ENCODE measurements at regions not wholly inside any gene's neighbourhood (a gene's known extent, or its start where the extent isn't known, plus 50 kb on each side); places are given as distances from the start of the nearest gene placed in this dataset.

- H2BK12ac ChIP-seq (ENCODE audit: low read depth, low read length): no peak overlapping the region
- no peak overlapping the region for H3K9ac ChIP-seq (replicated peaks in 1 of 4; ENCODE audit: extremely low read depth in 1 of 4, low read depth in 3 of 4, low read length in 3 of 4)
- no peak overlapping the region for H3K27ac ChIP-seq (ENCODE audit: low read depth, low read length)
- H4K20me1 ChIP-seq (replicated peaks in 1 of 2; ENCODE audit: control insufficient read depth in 1 of 2, insufficient read depth in 2 of 2, low read length in 2 of 2): no peaks in the 10 kb centered on the region
- no peaks in the 10 kb centered on the region for H3K36me3 ChIP-seq (ENCODE audit: control insufficient read depth in 2 of 4, insufficient read depth in 4 of 4, low read length in 3 of 4)
- H3K23me2 ChIP-seq (ENCODE audit: low read depth, low read length): no peaks in the 10 kb centered on the region
- H2BK120ac ChIP-seq (replicated peaks; ENCODE audit: low read depth, low read length): no peak overlapping the region
- no peaks in the 10 kb centered on the region for H3K27me3 ChIP-seq (replicated peaks in 1 of 4; ENCODE audit: control insufficient read depth in 3 of 4, extremely low read depth in 1 of 4, insufficient read depth in 3 of 4, low read length in 3 of 4)
- H2BK15ac ChIP-seq (ENCODE audit: low read length): no peak overlapping the region
- 96% methylated on average over 4 of the region's 4 CpGs; no CpG with 5 or more reads in 1 of the 2 experiments for WGBS, 2 experiments (ENCODE audit: extremely low coverage in 1 of 2, insufficient coverage in 1 of 2, insufficient read length in 1 of 2, insufficient replicate concordance in 2 of 2, low coverage in 1 of 2, low lambda C conversion rate in 2 of 2, missing lambda C conversion rate in 1 of 2)
- no peak overlapping the region for H4K8ac ChIP-seq (ENCODE audit: extremely low read depth, insufficient read depth, low read length)
- no peak overlapping the region for H3K14ac ChIP-seq (ENCODE audit: insufficient read length)
- no peak overlapping the region for H3K4me2 ChIP-seq (ENCODE audit: insufficient read depth in 1 of 2, low read depth in 2 of 2, low read length in 2 of 2)
- TF ChIP-seq CBX8 (IDR thresholded peaks at IDR 0.05; ENCODE audit: borderline replicate concordance, low read depth, low read length): no peak
- TF ChIP-seq ATF3 (IDR thresholded peaks at IDR 0.05; ENCODE audit: insufficient read depth, low read depth, low read length): no peak
- no peak for TF ChIP-seq JUND (IDR thresholded peaks at IDR 0.05; ENCODE audit: low read length)
- TF ChIP-seq TAF7 (optimal IDR thresholded peaks at IDR 0.05; ENCODE audit: borderline replicate concordance, low read depth, low read length): no peak
- TF ChIP-seq GABPA (IDR thresholded peaks at IDR 0.05; ENCODE audit: borderline replicate concordance, insufficient read depth, low read length): no peak
- no peak for TF ChIP-seq CBX5 (IDR thresholded peaks at IDR 0.05; ENCODE audit: low read depth, low read length)
- TF ChIP-seq SP4 (IDR thresholded peaks at IDR 0.05; ENCODE audit: low read length): no peak
- no peak for DNase-seq (ENCODE audit: low read depth in 1 of 2, low spot score in 2 of 2)
- H2AFZ ChIP-seq (ENCODE audit: low read length): no peak overlapping the region
- H3K79me2 ChIP-seq (ENCODE audit: control insufficient read depth in 1 of 2, insufficient read depth in 2 of 2, low read length in 2 of 2): no peaks in the 10 kb centered on the region
- H2AK5ac ChIP-seq (ENCODE audit: low read depth, low read length): no peak overlapping the region
- H3K9me3 ChIP-seq (ENCODE audit: insufficient read depth in 2 of 2, low read depth in 1 of 2, low read length in 1 of 2): no peaks in the 10 kb centered on the region
- no peak overlapping the region for H2BK20ac ChIP-seq (ENCODE audit: low read length)
- H2BK5ac ChIP-seq (ENCODE audit: low read depth, low read length): no peak overlapping the region
- no peaks in the 10 kb centered on the region for H3K79me1 ChIP-seq (ENCODE audit: low read depth, low read length)
- no peak overlapping the region for H3K4ac ChIP-seq (replicated peaks; ENCODE audit: insufficient read length, low read depth, low read length)
- no peak overlapping the region for H4K5ac ChIP-seq (ENCODE audit: insufficient read length, low read depth, low read length)
- no peak for FAIRE-seq
- CTCF ChIA-PET (ENCODE audit: partially characterized antibody): interaction anchor here (0.9 to 1.0 kb wide), 2 partner anchors 10 to 13 kb away, joined by 3 to 4 read pairs; no protein-coding TSS in a partner anchor
- H3K4me3 ChIP-seq (ENCODE audit: extremely low read depth in 1 of 4, insufficient read depth in 2 of 4, low read depth in 3 of 4, low read length in 4 of 4): no peak overlapping the region
- H4K91ac ChIP-seq (replicated peaks; ENCODE audit: insufficient read length, low read length): no peak overlapping the region
- POLR2A ChIA-PET (ENCODE audit: partially characterized antibody): interaction anchor here (0.9 kb wide), 1 partner anchor 51 kb away, joined by 4 read pairs; no protein-coding TSS in a partner anchor
- H3K56ac ChIP-seq (replicated peaks; ENCODE audit: insufficient read length, low read depth, low read length): no peak overlapping the region
- peaks cover 0 to 6% (median 1%) of the 10 kb centered on the region in 4 experiments; a peak in 1 of 7 replicates for H3K4me1 ChIP-seq (replicated peaks in 1 of 4; ENCODE audit: control insufficient read depth in 3 of 4, insufficient read depth in 4 of 4, low read length in 3 of 4)
- no peak overlapping the region for H3K23ac ChIP-seq (ENCODE audit: insufficient read length)
- H3K18ac ChIP-seq (ENCODE audit: extremely low read depth, low read length): no peak overlapping the region
These were observed 343.5 kb upstream of the FANCL start for GRCh38 chr2:58584606-58585118.
